Uterus (tissue), 3 donors: ENCODE measurements at regions not wholly inside any gene's neighbourhood (a gene's known extent, or its start where the extent isn't known, plus 50 kb on each side); places are given as distances from the start of the nearest gene placed in this dataset.

ENCODE experiments used
- DNase-seq, 2 donors: peaks; one replicate each; pipeline ENCODE4 v3.0.0-alpha.2; 2019 to 2020
- H3K27ac ChIP-seq, 2 donors: fragments of 200-600 bp; sonication (generic); 1 replicate in 1 of 2; 2 replicates in 1 of 2; pipeline ENCODE4 v1.5.1; 2016 to 2018
- H3K27me3 ChIP-seq, 2 donors: fragments of 200-600 bp; sonication (generic); one replicate each; pipeline ENCODE4 v1.5.1; 2018 to 2019; ENCODE audit warnings: control low read depth in 1 of 2
- H3K36me3 ChIP-seq, 2 donors: fragments of 200-600 bp; sonication (generic); one replicate each; pipeline ENCODE4 v1.5.1; 2019; ENCODE audit warnings: control low read depth in 1 of 2
- H3K4me1 ChIP-seq, 2 donors: fragments of 200-600 bp; sonication (generic); one replicate each; pipeline ENCODE4 v1.5.1; 2018 to 2019; ENCODE audit warnings: control low read depth in 1 of 2
- H3K4me3 ChIP-seq, 2 donors: fragments of 200-600 bp; sonication (generic); 1 replicate in 1 of 2; 2 replicates in 1 of 2; pipeline ENCODE4 v1.5.1; 2018 to 2019; ENCODE audit warnings: mild to moderate bottlenecking in 1 of 2
- H3K9me3 ChIP-seq, 2 donors: fragments of 200-600 bp; sonication (generic); one replicate each; pipeline ENCODE4 v1.5.1; 2019; ENCODE audit warnings: control low read depth in 1 of 2
- CTCF ChIP-seq, 4 experiments: fragments of 200-600 bp in 2 of 4; fragments of 450-650 bp in 2 of 4; sonication (generic) in 2 of 4; IDR thresholded peaks; one replicate each; pipeline ENCODE4 v1.5.1; 2016 to 2019; ENCODE audit warnings: antibody characterized with exemption in 4 of 4, mild to moderate bottlenecking in 2 of 4, moderate library complexity in 1 of 4
- POLR2A ChIP-seq, 2 donors: fragments of 450-650 bp; IDR thresholded peaks; one replicate each; pipeline ENCODE4 v1.6.1; 2016; ENCODE audit warnings: antibody characterized with exemption in 2 of 2, mild to moderate bottlenecking in 1 of 2, moderate library complexity in 1 of 2
- intact Hi-C: fragments of 100-400 bp; cut with DNase I; formaldehyde crosslinking; loops from one replicate; pipeline ENCODE4 v1.15.1; 2023; ENCODE audit warnings: low total_unique reads
- donor health status: DM: yes; HTN: yes; CAD: no.

DNA sequence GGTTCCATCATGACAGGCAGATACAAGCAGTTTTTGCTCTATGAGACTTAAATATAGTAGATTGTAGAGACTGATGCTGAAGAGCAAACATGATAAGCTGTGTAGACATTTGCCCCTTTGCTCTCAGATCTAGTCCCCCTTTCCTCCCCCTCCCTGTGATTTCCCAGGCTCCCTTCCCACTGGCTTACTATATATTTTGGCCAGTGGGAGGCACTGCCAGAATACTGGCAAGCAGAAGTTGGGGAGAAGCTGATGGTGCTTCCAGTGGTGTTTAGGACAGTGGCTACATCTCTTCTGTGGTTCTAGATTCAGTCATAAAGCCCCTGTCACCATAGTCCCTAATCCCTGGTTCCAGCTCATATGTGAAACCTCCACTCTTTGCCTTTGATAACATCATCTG is 156.1 kb upstream of the STEAP4 start:
- H3K27me3 ChIP-seq = no peaks in the 10 kb centered on the region
- no peaks in the 10 kb centered on the region for H3K4me1 ChIP-seq
- intact Hi-C loops = no loop called here
- H3K36me3 ChIP-seq = no peaks in the 10 kb centered on the region
- DNase-seq = no peak
- no peak overlapping the region for H3K27ac ChIP-seq
- no peak overlapping the region for H3K4me3 ChIP-seq
- no peaks in the 10 kb centered on the region for H3K9me3 ChIP-seq
- TF ChIP-seq CTCF (IDR thresholded peaks at IDR 0.05) = no peak
- TF ChIP-seq POLR2A (IDR thresholded peaks at IDR 0.05) = no peak

DNA sequence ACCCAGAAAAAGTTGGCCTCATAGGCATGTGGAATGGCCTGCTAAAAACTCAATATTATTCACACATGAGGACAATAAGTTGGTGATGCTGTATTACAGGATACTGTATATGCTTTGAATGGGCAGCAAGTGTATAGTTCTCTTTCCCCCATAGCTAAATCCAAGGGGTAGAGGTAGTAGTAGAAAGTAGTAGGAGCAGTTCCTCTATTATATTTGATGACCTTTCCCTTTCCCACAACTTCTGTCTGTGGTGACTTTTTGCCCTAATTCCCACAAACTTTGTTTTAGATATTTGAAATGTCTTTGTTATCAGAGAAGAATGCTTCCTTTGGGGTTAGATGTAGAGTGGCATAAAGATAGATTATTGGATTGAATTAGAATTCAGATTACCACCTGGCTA is 154.0 kb upstream of the STEAP4 start:
- H3K27me3 ChIP-seq = no peaks in the 10 kb centered on the region
- no peak overlapping the region for H3K27ac ChIP-seq
- intact Hi-C loops = no loop called here

GRCh38 chr7:88458946-88459345 is 152.3 kb upstream of the STEAP4 start:
- H3K36me3 ChIP-seq = no peaks in the 10 kb centered on the region
- DNase-seq = no peak
- TF ChIP-seq CTCF (IDR thresholded peaks at IDR 0.05) = no peak
- TF ChIP-seq POLR2A (IDR thresholded peaks at IDR 0.05) = no peak
- H3K4me1 ChIP-seq = no peaks in the 10 kb centered on the region
- H3K27ac ChIP-seq = no peak overlapping the region
- no peak overlapping the region for H3K4me3 ChIP-seq
- no peaks in the 10 kb centered on the region for H3K9me3 ChIP-seq
- H3K27me3 ChIP-seq = no peaks in the 10 kb centered on the region
- intact Hi-C loops = no loop called here

More for the DNA sequence above, 154.0 kb upstream of the STEAP4 start:
- Histone ChIP-seq H3K9me3 (no peaks in the 10 kb centered on the region), H3K4me3 (no peak overlapping the region), H3K4me1 (no peaks in the 10 kb centered on the region), H3K36me3 (no peaks in the 10 kb centered on the region)
- no peak for DNase-seq
- TF ChIP-seq CTCF (IDR thresholded peaks at IDR 0.05) (no peak), POLR2A (IDR thresholded peaks at IDR 0.05) (no peak)

GRCh38 chr7:88458279-88458678 is 151.6 kb upstream of the STEAP4 start:
- Histone ChIP-seq H3K27ac (no peak overlapping the region), H3K36me3 (no peaks in the 10 kb centered on the region), H3K9me3 (no peaks in the 10 kb centered on the region), H3K4me1 (no peaks in the 10 kb centered on the region), H3K4me3 (no peak overlapping the region), H3K27me3 (no peaks in the 10 kb centered on the region)
- TF ChIP-seq CTCF (IDR thresholded peaks at IDR 0.05) (no peak), POLR2A (IDR thresholded peaks at IDR 0.05) (no peak)
- intact Hi-C loops = no loop called here
- DNase-seq = no peak

- Histone ChIP-seq H3K27ac (no peak overlapping the region), H3K4me1 (no peaks in the 10 kb centered on the region), H3K4me3 (no peak overlapping the region), H3K9me3 (no peaks in the 10 kb centered on the region), H3K27me3 (no peaks in the 10 kb centered on the region), H3K36me3 (no peaks in the 10 kb centered on the region)
- no peak for DNase-seq
- no peak for TF ChIP-seq POLR2A (IDR thresholded peaks at IDR 0.05)
- no peak for TF ChIP-seq CTCF (IDR thresholded peaks at IDR 0.05)
- intact Hi-C loops = no loop called here
These were observed 150.6 kb upstream of the STEAP4 start for GRCh38 chr7:88457320-88457719.
